PC-9 (cell line): ENCODE measurements at regions not wholly inside any gene's neighbourhood (a gene's known extent, or its start where the extent isn't known, plus 50 kb on each side); places are given as distances from the start of the nearest gene placed in this dataset.
A peak's percentile ranks its signal among the peaks of the same experiment; 100 is the strongest.

ENCODE experiments used
- BruUV-seq: library from RNA; stranded (reverse); fragments of 400-500 nt; replicated peaks from 2 replicates; lab custom pipeline; 2021; lab: Mats Ljungman, UMichigan
- CTCF ChIA-PET: fragments of 300-600 bp; sonication (Branson Sonifier 250); formaldehyde crosslinking; loops from one replicate; lab custom pipeline; 2022; ENCODE audit warnings: antibody characterized with exemption; lab: Charles Lee
- POLR2A ChIA-PET: fragments of 300-600 bp; sonication (Branson Sonifier 250); formaldehyde crosslinking; loops from one replicate; lab custom pipeline; 2022; ENCODE audit warnings: antibody characterized with exemption; ENCODE audit not compliant: unreplicated experiment; lab: Charles Lee
- DNase-seq, 2 experiments: peaks; one replicate each; pipeline versions ENCODE4 v3.0.0 to v3.0.0-alpha.2; 2015 to 2022; ENCODE audit warnings: mixed read lengths in 1 of 2
- H2AFZ ChIP-seq: fragments of 200-600 bp; sonication (generic); 2 replicates; pipeline ENCODE4 v1.8.1; 2017; ENCODE audit warnings: antibody characterized with exemption
- H3F3A ChIP-seq: fragments of 200-600 bp; sonication (generic); 2 replicates; pipeline ENCODE4 v1.8.1; 2017; ENCODE audit warnings: antibody characterized with exemption, mild to moderate bottlenecking, low read depth; ENCODE audit not compliant: insufficient read depth
- H3K27ac ChIP-seq: fragments of 200-600 bp; sonication (generic); 2 replicates; pipeline ENCODE4 v1.6.1; 2016; ENCODE audit warnings: mixed run types
- H3K27me3 ChIP-seq: fragments of 200-600 bp; sonication (generic); 2 replicates; pipeline ENCODE4 v1.6.1; 2016; ENCODE audit warnings: low read depth, mixed run types; ENCODE audit not compliant: insufficient read depth
- H3K36me3 ChIP-seq: fragments of 200-600 bp; sonication (generic); 2 replicates; pipeline ENCODE4 v1.6.1; 2016; ENCODE audit warnings: low read depth, mixed run types
- H3K4me1 ChIP-seq: fragments of 200-600 bp; sonication (generic); replicated peaks from 2 replicates; pipeline ENCODE4 v1.6.1; 2016; ENCODE audit warnings: mixed run types; ENCODE audit not compliant: insufficient read depth
- H3K4me2 ChIP-seq: fragments of 200-600 bp; sonication (generic); 2 replicates; pipeline ENCODE4 v1.6.1; 2017; ENCODE audit warnings: mixed run types
- H3K4me3 ChIP-seq: fragments of 200-600 bp; sonication (generic); 2 replicates; pipeline ENCODE4 v1.6.1; 2016; ENCODE audit warnings: mixed run types
- H3K79me2 ChIP-seq: fragments of 200-600 bp; sonication (generic); 2 replicates; pipeline ENCODE4 v1.6.1; 2017; ENCODE audit warnings: low read depth, mixed run types
- H3K9me2 ChIP-seq: fragments of 200-600 bp; sonication (generic); 2 replicates; pipeline ENCODE4 v1.8.1; 2017; ENCODE audit warnings: mild to moderate bottlenecking; ENCODE audit not compliant: insufficient read depth
- H3K9me3 ChIP-seq: fragments of 200-600 bp; sonication (generic); 2 replicates; pipeline ENCODE4 v1.8.1; 2016; ENCODE audit warnings: low read depth; ENCODE audit not compliant: insufficient read depth
- H4K20me1 ChIP-seq: fragments of 200-600 bp; sonication (generic); 2 replicates; pipeline ENCODE4 v1.8.1; 2017; ENCODE audit not compliant: insufficient read depth
- EZH2 ChIP-seq: fragments of 200-600 bp; sonication (generic); IDR thresholded peaks from 2 replicates; pipeline ENCODE4 v1.8.0; 2017; ENCODE audit warnings: antibody characterized with exemption, low read depth
- intact Hi-C: fragments of 100-400 bp; cut with micrococcal nuclease; formaldehyde crosslinking; loops from one replicate; pipeline ENCODE4 v1.10.0; 2022; ENCODE audit not compliant: unreplicated experiment
- TF ChIP-seq, protein P1 (sequence below): fragments of 200-600 bp; sonication (generic); conservative IDR thresholded peaks from 2 replicates; pipeline ENCODE4 v1.6.1; 2017; ENCODE audit warnings: mixed run types, antibody characterized with exemption, mild to moderate bottlenecking, moderate library complexity

DNA sequence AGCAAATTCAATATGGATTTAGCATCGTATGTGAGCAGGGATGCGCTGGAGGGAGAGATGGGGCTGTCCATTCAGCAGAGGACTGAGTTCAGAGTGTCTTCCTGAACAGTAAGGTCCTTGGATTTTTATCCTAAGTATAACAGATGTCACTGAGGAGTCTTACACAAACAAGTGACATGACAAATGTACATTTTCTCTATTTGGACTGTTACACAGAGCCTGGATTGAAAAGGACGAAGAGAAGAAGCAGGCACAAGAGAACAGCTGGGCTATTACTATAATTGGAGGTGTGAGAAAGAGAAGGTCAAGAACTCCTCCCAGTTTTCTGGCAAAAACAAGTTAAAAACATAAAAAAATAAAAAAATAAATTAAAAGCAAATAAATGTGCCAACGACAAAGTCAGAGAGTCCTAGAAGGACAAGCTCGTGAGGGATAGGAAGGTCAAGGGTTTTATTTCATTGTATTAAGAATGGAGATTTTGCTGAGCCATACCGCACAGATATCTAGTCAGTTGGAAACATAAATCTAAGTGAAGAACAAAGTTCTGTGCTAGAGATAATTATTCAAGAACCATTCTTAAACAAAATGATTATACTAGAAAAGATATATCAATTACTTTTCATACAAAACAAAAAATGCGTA lies 1186.3 kb downstream of the EFNB2 start:
- TF ChIP-seq EZH2: no peak
- TF ChIP-seq, protein P1, sequence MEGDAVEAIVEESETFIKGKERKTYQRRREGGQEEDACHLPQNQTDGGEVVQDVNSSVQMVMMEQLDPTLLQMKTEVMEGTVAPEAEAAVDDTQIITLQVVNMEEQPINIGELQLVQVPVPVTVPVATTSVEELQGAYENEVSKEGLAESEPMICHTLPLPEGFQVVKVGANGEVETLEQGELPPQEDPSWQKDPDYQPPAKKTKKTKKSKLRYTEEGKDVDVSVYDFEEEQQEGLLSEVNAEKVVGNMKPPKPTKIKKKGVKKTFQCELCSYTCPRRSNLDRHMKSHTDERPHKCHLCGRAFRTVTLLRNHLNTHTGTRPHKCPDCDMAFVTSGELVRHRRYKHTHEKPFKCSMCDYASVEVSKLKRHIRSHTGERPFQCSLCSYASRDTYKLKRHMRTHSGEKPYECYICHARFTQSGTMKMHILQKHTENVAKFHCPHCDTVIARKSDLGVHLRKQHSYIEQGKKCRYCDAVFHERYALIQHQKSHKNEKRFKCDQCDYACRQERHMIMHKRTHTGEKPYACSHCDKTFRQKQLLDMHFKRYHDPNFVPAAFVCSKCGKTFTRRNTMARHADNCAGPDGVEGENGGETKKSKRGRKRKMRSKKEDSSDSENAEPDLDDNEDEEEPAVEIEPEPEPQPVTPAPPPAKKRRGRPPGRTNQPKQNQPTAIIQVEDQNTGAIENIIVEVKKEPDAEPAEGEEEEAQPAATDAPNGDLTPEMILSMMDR: no peak
- Histone ChIP-seq H3K9me2 (no peaks in the 10 kb centered on the region), H3K27ac (no peak overlapping the region), H3F3A (no peaks in the 10 kb centered on the region), H3K27me3 (no peaks in the 10 kb centered on the region), H3K4me1 (0 out of 2 replicates have a peak, but pooled peaks cover 10% of the 10 kb centered on the region), H3K36me3 (no peaks in the 10 kb centered on the region), H2AFZ (no peak overlapping the region; the same call in 1 of the 2 replicates), H3K9me3 (no peaks in the 10 kb centered on the region), H3K4me2 (no peak overlapping the region), H4K20me1 (no peaks in the 10 kb centered on the region), H3K79me2 (no peaks in the 10 kb centered on the region), H3K4me3 (no peak overlapping the region)
- intact Hi-C loops: no loop called here
- no TSS peak for BruUV-seq
- CTCF ChIA-PET: no interaction called here
- POLR2A ChIA-PET: no interaction called here
- no peak for DNase-seq

DNA sequence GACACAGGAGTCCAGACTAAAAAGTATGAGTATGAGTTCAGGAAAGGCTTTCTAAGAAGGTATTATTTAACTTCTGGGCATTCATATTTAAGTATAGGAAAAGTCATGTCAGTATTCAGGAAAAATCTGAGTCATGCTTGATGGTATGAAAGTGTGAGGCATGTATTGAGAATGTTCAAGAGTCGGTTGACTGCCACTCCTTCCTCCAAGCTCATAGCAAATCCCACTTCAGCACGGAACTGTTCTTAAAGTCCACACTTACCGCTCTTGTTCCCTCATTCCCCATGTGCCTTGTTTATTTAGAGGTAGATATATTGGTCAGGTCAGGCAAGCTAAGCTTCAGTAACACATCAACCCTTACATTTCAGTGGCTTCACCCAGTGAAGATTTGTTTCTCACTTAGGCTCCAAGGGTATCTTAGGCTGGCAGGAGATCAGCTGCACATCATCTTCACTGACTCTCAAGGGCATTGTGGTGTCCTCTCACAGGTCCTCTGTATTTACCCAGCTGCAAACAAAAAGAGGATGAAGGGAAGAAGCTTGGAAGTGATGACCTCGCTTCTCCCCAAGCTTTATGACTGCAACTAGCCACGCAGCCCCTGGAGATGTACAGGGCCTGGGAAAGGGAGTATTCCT lies 1189.2 kb downstream of the EFNB2 start:
- Histone ChIP-seq H3K9me3 (no peaks in the 10 kb centered on the region), H3K27me3 (no peaks in the 10 kb centered on the region), H3K36me3 (no peaks in the 10 kb centered on the region), H3K4me3 (no peak overlapping the region), H3K4me2 (0 out of 2 replicates have a peak overlapping the region, but pooled peaks have one; percentile 1), H3K79me2 (no peaks in the 10 kb centered on the region), H4K20me1 (no peaks in the 10 kb centered on the region), H2AFZ (peak overlapping the region; percentile 59; the same call in 1 of the 2 replicates), H3F3A (no peaks in the 10 kb centered on the region), H3K9me2 (no peaks in the 10 kb centered on the region), H3K27ac (0 out of 2 replicates have a peak overlapping the region, but pooled peaks have one; percentile 5), H3K4me1 (0 out of 2 replicates have a peak, but pooled peaks cover 10% of the 10 kb centered on the region)
- no TSS peak for BruUV-seq
- ChIA-PET POLR2A (no interaction called here), CTCF (no interaction called here)
- DNase-seq: peak; percentile 23 to 69
- intact Hi-C loops: no loop called here
- TF ChIP-seq, protein P1: no peak
- TF ChIP-seq EZH2: no peak

DNA sequence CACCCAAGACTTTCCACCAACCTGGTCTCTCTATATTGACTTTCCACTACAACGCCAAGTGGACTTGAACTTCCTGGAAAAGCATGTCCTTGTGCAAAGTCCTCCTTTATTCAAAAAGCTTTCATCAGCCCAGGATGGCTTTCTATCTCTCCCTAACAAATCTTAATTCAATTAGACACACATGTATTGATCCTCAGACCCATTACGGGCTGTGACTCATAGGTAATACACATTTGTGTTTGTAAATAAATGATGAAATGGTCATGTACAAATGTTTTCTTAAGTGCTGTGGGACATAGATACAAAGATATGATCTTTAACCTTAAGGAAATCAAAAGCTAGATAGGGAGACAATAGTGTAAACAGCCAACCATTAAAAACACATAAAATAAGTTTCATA lies 1189.7 kb downstream of the EFNB2 start:
- intact Hi-C loops: no loop called here
- H3K27me3 ChIP-seq: no peaks in the 10 kb centered on the region
- TF ChIP-seq EZH2: no peak
- TF ChIP-seq, protein P1: no peak
- peak overlapping the region; percentile 59; the same call in 1 of the 2 replicates for H2AFZ ChIP-seq
- H3K36me3 ChIP-seq: no peaks in the 10 kb centered on the region
- CTCF ChIA-PET: no interaction called here
- DNase-seq: no peak
- no peaks in the 10 kb centered on the region for H4K20me1 ChIP-seq
- 0 out of 2 replicates have a peak, but pooled peaks cover 10% of the 10 kb centered on the region for H3K4me1 ChIP-seq
- H3K27ac ChIP-seq: no peak overlapping the region
- no peak overlapping the region for H3K4me3 ChIP-seq
- H3K79me2 ChIP-seq: no peaks in the 10 kb centered on the region
- H3K4me2 ChIP-seq: 0 out of 2 replicates have a peak overlapping the region, but pooled peaks have one; percentile 1
- BruUV-seq: no TSS peak
- no peaks in the 10 kb centered on the region for H3K9me3 ChIP-seq
- POLR2A ChIA-PET: no interaction called here
- H3F3A ChIP-seq: no peaks in the 10 kb centered on the region
- no peaks in the 10 kb centered on the region for H3K9me2 ChIP-seq
